ENCODE measurements at regions not wholly inside any gene's neighbourhood (a gene's known extent, or its start where the extent isn't known, plus 50 kb on each side); places are given as distances from the start of the nearest gene placed in this dataset.

DNA sequence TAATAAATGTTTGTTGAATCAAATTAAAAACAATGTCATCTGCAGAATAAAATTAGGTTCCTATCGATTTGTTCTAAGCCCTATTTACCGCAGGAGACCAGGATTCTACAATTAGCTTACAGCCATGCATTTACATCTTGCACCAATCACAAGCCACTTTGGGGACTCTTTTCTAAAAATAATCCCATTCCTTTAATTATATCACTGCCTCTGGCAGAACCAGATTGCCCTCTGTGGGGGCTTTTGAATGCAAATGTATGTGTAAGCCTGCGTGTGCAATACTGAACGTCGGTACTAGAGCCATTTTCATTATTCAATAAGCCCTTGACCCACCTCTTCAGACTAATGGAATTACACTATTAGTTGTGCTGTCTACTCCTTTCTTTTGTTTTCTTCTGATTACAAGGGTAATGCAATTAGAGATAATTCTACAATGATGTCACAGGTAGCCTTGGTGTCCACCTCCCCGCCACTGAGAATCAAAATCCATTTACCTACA, 391.3 kb upstream of the XYLT1 start:
- DNase-seq (ENCODE audit: low read depth in 2 of 2) = no peak

DNA sequence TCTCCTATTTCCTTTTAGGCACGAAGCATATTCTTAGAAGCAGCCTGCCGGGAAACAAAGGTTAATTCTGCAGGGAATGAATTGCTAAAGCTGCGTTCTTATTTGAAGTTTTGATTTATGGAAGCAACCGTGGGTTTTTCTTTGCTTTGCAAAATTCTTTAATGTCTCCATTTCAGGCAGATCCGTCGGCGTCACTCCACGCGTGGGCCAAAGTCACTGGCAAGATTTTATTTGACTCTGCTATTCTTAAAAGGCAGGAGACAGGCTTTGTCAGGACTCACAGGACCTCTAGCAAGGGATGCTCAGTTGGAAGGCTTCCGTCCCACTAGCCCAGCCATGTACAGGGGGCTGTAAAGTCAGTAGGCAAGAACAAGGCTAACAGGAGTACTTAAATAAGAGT, 387.3 kb upstream of the XYLT1 start:
- DNase-seq (ENCODE audit: low read depth in 2 of 2) = no peak

DNA sequence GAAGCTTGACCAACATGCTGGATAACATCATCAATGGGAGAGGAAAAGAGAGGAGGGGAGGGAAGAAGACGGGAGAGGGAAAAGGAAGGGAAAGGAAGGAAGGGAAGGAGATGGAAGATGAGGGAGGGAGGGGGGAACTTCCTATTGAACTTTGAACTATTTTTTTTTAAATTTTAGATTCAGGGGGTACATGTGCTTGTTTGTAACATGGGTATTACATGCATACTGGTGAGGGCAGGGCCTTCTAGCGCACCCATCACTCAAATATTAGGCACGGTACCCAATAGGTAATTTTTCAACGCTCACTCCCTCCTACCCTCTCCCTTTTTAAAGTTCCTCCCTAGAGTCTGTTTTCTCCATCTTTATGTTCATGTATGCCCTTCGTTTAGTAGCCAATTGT, 383.2 kb upstream of the XYLT1 start:
- no peak for DNase-seq (ENCODE audit: low read depth in 2 of 2)

DNA sequence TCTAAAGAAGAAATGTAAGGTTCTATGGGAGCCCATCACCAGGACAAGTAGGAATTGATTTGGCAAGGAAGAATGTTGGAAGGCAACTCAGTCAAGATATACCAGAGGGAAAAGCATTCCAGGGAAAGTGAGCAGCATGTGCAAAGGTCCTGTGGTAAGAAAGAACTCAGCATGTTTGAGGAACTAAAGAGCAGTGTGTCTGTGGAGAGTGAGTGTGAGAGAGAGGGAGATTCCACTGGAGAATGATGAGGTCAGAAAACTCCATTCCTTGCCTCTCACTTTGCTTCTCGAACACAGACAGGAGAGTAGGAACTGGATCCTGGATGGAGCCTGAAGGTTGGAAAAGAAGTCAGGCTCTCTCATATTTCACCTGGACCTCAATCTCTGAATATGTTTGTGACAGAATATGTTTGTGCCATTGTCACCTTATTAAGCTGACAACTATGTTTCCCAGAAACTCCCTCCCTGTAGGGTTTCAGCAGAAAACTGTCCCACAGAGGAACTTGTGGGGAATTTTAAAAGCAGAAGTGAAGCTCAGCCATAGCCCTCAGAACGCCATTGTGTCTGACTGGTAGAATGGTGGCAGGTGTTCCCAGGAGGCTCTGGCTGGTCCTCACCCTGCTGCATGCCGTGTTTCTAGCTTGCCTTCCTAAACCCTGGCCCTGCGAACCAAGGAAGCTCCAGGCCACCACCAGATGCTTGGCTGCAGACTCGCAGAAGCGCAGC, 382.4 kb upstream of the XYLT1 start:
- DNase-seq (ENCODE audit: low read depth in 2 of 2) = no peak

DNA sequence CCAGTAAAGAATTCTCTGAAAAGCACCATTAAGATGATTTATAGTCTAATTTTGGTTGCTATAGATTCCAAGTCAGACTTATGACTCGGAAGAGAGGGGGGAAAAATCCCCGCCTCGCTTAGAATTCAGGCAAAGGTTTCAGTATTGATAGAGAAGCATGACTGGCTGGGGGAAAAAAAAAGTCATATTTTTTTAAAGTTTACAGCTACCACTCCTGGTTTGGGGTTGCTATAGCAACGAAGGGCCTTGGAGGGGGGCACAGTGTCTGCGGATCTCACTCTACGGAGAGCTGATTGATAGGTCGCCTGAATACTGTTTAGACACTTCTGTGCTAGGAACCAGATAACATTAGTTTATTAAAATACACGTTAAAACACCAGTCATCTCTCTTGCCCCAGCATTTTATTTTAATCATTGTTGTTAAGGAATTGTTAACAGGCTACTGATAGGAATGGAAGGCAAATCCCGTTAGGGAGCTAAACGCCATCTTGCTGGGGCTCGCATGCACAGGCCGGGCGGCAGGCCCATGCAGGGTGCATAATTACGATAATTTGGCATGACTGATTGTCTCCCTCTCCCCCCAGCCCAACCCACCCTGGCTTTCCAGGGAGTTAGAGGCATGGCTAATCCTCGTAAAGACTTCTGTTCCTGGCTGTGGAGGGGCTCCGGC, 380.0 kb upstream of the XYLT1 start:
- no peak for DNase-seq (ENCODE audit: low read depth in 2 of 2)

DNA sequence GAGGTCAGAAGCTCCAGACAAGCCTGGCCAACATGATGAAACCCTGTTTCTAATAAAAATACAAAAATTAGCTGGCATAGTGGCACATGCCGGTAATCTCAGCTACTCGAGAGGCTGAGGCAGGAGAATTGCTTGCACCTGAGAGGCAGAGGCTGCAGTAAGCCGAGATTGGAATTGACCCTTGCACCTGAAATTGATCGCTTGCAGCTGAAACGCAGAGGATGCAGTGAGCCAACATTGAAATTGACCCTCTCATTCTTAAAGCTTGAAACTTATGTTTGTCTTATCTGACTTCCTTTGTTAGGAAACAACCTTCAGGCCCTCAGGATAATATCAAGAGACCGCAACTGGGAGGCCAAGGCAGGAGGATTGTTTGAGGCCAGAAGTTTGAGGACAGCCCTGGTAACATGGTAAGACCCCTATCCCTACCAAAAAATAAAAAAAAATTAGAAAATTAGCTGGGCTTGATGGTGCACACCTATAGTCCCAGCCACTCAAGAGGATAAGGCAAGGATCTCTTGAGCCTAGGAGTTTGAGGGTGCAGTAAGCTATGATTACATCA, 376.6 kb upstream of the XYLT1 start:
- no peak for DNase-seq (ENCODE audit: low read depth in 2 of 2)

DNA sequence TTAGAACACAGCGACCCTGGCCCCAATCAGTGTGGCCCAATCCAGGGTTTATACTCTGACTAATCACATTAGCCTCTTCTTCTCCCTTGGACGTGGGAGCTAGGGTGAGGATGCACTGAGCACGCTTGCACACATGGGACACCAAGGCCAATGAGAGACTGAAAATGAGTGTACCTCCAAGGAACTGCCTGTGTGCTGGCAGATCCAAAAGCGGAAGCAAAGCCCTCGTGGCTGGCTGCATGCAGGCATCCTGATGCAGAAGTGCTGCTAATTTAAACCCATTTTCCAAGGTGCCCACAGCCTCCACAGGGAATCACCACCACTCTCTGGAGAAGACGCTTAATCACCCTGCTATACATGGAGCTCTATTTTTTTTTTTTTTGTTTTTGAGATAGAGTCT, 375.3 kb upstream of the XYLT1 start:
- DNase-seq (ENCODE audit: low read depth in 2 of 2) = no peak

DNA sequence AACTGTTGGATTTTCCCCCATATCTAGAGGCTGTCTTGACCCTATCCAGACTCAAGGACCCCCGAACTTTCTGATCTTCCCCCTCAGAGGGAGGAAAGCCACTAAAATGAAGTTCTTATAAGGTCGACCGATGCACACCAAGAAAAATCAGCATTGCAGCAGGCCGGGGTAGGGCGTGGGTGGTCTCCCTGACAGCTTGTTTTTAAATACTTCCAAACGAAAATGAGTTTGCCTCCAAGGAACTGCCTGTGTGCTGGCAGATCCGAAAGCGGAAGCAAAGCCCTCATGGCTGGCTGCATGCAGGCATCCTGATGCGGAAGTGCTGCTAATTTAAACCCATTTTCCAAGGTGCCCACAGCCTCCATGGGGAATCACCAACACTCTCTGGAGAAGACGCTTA, 374.3 kb upstream of the XYLT1 start:
- DNase-seq (ENCODE audit: low read depth in 2 of 2) = no peak

DNA sequence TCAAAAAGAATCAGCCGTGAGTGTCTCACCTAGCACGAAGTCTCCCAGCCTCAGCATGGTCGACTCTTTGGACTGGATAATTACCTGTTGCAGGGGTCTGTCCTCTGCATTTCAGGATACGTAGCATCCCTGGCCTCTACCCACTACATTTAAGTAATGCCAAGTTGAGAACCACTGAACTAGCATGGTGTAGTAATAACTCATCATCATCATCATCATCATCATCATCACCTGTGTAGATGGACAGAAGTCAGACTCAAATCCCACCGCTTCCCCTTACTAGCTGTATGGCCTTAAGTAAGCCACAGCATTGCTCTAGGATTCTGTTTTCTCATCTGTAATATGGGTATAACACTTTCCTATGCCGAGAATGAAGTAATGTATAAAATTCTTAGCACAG, 373.1 kb upstream of the XYLT1 start:
- DNase-seq (ENCODE audit: low read depth in 2 of 2) = no peak

DNA sequence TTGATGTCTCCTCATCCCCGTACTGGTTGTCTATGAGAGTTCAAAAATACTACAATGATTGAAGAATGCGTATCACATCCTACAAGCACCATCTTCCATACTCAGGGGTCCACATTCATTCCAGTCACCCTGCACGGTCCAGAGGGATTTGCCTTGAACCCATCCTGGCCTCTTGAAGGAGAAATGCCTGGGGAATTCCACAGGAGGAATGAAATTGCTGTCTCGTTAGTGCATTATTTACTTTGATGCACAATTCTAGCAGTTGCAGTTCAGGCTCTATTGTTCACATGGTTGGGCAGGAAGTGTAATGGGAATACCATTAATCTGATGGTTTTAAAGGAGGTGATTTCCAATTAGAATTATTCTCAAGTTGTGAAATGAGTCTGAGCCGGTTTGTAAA, 369.1 kb upstream of the XYLT1 start:
- no peak for DNase-seq (ENCODE audit: low read depth in 2 of 2)

DNA sequence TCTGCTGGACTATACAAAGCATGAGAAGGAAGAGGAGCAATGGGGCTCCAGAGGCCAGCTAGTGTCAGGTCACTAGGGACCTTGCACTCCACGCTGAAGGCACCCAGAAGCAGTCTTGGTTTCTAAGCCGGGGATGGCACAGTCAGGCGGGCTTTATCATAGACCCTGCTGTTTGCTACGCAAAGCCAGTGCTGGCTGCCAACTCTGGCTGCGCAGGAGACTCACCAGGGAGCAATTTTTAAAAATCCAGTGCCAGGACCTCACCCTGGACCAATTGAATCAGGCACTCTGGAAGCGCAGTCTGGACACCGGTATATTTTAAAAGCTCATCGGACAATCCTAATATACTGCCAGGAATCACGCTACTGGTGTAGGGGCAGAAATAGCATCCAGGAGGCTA, 368.5 kb upstream of the XYLT1 start:
- DNase-seq (ENCODE audit: low read depth in 2 of 2) = no peak

DNA sequence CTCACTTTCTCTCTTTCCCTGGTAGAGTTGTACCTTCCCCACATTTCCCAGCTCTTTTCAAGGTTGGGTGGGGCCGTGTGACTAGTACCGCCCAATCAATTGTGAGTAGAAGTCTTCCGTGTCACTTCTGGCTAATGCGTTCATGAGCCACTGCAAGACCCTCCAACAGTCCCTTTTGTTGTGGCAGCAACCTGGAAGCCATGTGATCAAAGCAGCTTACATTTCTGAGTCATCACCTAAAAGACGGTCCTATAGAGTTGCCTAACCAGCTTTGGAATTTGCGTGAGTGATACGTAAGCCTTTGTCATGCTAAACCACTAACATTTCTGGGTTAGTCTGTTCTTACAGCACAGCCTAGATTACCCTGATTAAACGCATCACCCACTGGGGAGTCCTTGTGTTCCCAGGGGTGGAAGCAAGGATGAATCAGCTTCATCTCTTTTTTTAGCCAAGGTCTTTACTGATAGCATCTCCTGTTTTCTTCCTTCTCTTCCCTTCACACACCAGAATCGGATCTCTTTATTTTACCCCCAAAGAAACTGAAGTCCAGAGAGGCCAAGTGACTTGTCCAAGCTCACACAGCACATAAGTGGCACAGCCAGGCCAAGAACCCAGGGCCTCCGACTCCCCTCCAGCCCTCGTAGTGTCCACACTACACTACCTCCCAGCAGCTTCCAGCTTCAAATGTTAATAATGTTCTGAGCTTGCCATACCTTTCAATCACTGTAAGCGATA, 366.3 kb upstream of the XYLT1 start:
- DNase-seq (ENCODE audit: low read depth in 2 of 2) = peak; percentile 95 to 96

DNA sequence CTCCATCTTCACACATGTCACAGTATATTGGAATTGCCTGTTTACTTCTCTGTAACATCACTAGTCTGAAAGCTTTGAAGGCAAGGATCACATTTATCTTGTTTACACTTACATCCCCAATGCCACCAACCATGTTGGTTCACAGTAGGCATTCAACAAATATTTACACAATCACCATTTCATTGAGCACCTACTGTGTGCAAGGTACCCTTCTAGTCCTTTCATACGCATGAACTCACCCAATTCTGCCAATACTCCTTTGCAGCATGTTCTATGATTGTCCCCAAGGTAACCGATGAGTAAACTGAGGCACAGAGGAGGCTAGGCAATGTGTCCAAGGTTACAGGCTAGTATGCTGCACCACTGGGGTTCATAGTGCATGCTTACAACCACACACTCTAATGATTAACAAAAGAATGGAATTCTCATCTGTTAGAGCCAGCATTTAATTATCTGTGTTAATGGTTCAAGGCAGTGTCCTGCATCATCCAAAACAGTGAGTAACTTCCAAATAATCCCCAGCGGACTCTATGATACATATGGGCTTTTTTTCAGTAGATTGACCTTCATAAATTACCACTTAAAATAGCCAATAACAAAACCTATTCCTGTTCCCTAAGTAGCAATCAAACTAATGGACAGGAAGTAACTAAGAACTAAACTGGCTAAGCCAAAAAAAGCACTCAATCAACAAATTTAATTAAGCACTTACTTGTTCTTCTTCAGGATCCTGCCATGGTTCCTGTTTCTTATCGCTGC, 364.5 kb upstream of the XYLT1 start:
- no peak for DNase-seq (ENCODE audit: low read depth in 2 of 2)

DNA sequence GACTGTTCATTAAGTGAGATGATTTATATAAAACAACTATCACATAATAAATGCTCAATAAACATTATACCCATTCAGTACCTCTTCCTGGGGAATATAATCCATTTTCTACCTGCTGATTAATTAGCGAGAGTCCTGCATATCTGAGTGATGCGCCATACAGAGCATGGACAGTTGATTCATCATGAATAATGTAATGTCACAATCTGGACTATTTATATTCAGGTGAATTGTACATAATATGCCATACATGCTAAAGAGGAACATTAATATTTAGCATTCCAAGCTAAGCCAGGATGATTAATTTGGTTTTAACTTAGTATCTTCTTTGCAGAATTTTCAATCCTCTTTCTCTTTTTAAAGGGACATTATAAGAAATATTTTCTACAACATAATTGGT, 362.0 kb upstream of the XYLT1 start:
- no peak for DNase-seq (ENCODE audit: low read depth in 2 of 2)

DNA sequence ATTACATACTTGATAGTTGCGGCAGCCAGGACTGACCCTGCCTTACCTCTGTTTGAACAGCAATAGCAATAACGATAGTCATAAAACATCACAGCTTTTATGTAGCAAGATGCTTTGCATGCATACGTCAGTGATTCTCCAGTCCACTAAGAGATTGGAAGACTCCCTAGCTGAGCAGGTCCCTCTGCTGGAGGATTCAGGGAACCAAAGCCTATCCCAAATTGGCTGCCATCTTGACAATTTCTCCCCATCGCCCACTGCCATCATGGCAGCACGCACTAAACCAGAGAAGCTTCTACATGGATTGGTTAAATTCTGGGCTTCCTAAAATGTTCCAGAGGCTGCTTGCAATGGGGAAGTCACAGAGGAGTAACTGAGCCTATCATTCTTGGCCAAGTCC, 360.6 kb upstream of the XYLT1 start:
- no peak for DNase-seq (ENCODE audit: low read depth in 2 of 2)

DNA sequence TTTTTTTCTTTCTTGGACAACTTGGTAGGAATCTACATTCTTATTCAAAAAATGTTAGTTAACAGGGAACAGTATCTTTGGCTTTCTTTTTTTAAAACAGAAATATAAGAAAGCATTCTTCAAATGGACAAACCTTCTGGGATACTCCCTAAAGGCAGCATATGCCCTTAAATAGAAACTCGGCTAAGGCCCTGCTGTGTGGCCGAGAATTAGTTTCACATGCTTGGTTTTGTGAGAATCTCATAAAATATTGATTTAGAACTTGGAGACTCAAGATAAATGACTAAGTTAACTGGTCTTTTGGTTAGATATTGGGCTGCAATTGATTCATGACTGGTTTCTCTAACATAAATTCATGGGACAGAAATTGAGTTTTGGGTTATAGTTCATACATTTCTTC, 359.9 kb upstream of the XYLT1 start:
- DNase-seq (ENCODE audit: low read depth in 2 of 2) = no peak

DNA sequence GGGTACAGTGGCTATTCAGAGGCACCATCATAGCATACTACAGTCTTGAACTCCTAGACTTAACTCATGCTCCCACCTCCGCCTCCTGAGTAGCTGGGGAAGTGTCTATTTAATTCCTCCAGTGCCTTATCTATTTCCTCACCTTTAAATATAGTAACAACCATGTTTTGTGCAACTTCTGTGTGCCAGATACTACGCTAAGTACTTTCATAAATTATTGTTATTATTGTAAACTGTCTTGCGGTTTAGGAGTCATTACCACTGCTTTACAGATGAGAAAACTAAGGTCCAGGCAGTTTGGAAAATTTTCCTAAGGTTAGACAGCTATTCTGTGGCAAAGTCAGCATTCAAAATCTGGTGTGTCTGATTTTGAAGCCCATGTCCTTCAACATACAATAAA, 359.1 kb upstream of the XYLT1 start:
- DNase-seq (ENCODE audit: low read depth in 2 of 2) = peak in 1 of 2 experiments; percentile 42

DNA sequence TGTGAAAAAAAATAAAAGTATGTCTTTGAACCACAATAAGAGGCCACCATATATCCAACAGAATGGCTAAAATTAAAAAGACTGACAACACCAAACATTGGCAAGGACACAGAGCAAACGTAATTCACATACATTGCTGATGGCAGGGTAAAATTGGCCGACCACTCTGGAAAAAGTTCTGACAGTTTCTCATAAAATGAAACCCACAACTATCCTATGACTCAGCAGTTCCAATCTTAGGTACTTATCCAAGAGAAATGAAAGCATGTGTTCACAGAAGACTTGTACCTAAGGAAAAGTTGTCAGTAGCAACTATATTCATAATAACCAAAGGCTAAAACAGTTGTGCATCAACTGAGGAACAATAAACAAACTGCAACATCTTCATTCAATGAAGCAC, 357.3 kb upstream of the XYLT1 start:
- peak; percentile 91 to 94 for DNase-seq (ENCODE audit: low read depth in 2 of 2)

DNA sequence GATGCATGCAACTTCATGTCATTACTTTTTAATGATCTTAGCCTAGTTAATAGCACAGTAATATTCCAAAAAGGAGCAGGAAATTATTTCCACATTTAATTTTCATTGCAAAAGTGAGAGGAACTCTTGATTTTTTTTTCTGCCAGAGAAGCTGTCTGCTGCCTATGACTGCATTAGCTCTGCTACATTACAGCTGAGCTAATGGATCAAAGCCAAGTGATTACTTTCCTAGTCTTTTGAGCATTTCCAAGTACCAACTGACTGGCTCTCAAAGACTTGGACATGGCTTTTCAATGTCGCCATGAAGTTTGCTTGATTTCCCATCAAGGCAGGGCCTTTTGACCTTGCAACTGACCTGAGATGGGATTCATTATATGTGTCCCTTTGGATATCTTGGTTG, 356.6 kb upstream of the XYLT1 start:
- DNase-seq (ENCODE audit: low read depth in 2 of 2) = no peak

DNA sequence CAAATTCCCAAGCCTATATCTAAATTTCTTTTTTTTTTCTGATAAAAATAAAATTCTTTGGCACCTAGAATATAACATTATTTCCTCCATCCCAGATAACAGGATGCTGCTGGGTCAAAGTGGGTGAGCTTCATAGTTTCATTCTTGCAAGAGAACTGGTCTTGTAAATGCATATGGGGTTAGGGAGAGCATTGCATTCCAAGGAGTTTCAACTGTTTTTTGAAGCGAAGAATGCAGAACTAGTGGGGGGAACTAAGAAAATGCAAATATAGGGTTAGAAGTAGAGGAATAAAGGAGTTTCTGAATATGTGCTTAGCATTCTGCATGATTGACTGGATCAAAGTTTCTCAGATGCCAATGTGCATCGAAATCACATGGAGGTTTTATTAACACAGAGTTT, 347.2 kb upstream of the XYLT1 start:
- no peak for DNase-seq (ENCODE audit: low read depth in 2 of 2)

DNA sequence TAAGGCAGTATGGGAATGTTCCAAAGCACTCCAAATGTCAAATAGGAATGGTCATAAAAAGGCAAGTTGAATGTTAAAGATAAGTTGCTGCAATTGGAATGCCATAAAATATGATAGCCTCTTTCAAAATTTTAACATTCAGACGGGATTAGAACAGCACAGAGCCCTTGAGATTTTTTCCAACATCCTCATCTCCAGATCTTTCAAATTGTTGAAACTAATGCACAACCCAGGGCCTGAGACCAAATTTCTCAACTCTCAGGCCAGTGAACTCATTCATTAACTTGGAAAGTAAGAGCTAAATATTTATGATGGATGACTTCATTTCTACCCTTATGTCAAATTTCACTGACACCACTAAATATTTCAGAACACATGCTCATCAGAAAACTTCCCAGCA, 346.5 kb upstream of the XYLT1 start:
- DNase-seq (ENCODE audit: low read depth in 2 of 2) = no peak

DNA sequence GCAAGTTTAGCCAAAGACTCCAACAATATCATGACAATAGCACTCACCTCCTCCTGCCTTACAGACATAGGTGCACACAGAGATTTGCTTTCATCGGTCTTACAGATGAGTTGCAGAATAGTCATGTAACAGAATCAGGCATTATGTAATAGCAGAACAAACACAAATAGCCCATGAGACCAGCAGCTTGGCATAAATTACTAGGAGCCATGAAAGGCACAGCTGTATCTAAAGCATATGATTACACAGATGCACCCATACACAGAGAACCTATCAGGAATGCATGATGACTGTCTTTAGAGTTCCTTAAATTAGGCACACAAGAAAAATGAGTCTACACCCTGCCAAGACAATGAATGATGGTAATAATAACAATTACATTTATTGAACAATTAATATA, 342.0 kb upstream of the XYLT1 start:
- no peak for DNase-seq (ENCODE audit: low read depth in 2 of 2)
